ENCODE measurements at regions not wholly inside any gene's neighbourhood (a gene's known extent, or its start where the extent isn't known, plus 50 kb on each side); places are given as distances from the start of the nearest gene placed in this dataset.
"Not testable (repeated sequence)": the region's sequence is repeated elsewhere in the genome, so short reads cannot be mapped to it uniquely, and the experiment has no call there.

- Histone ChIP-seq H3K27ac (ENCODE audit: low read depth, low read length) (no peak overlapping the region), H3K4me3 (ENCODE audit: low read length) (no peak overlapping the region), H3K36me3 (ENCODE audit: control insufficient read depth, insufficient read depth, low read length) (no peaks in the 10 kb centered on the region), H3K9me3 (ENCODE audit: control insufficient read depth, low read length) (no peaks in the 10 kb centered on the region), H3K9ac (ENCODE audit: extremely low read depth, low read length, poor library complexity, severe bottlenecking) (no peak overlapping the region), H3K27me3 (ENCODE audit: control insufficient read depth, insufficient read depth, low read length, poor library complexity, severe bottlenecking) (no peaks in the 10 kb centered on the region), H3K4me1 (ENCODE audit: control insufficient read depth, insufficient read depth, low read length) (no peaks in the 10 kb centered on the region)
- H3K27me3 Mint-ChIP-seq (ENCODE audit: insufficient read depth): peaks cover 10% of the 10 kb centered on the region
- no peak for TF ChIP-seq CTCF (conservative IDR thresholded peaks at IDR 0.05)
- H3K4me1 Mint-ChIP-seq: peaks cover 3% of the 10 kb centered on the region
- no peaks in the 10 kb centered on the region for H3K36me3 Mint-ChIP-seq (ENCODE audit: low read depth)
- WGBS, 2 experiments (ENCODE audit: insufficient coverage in 1 of 2, insufficient read length in 1 of 2): 90 to 100% methylated on average over 1 to 2 of the region's 2 CpGs
- DNase-seq: no peak
- H3K9me3 Mint-ChIP-seq: peaks cover 1% of the 10 kb centered on the region
- H3K27ac Mint-ChIP-seq: no peak overlapping the region
- H3K4me3 Mint-ChIP-seq: no peak overlapping the region
These were observed 68.3 kb upstream of the ABCD3 start for GRCh38 chr1:94349853-94350252.

- not testable (repeated sequence) for H3K27ac Mint-ChIP-seq; H3K36me3 Mint-ChIP-seq (ENCODE audit: low read depth); H3K4me3 Mint-ChIP-seq; H3K27ac ChIP-seq (ENCODE audit: low read depth, low read length); DNase-seq; H3K27me3 ChIP-seq (ENCODE audit: control insufficient read depth, insufficient read depth, low read length, poor library complexity, severe bottlenecking); H3K36me3 ChIP-seq (ENCODE audit: control insufficient read depth, insufficient read depth, low read length); H3K9me3 Mint-ChIP-seq; H3K4me3 ChIP-seq (ENCODE audit: low read length); H3K9ac ChIP-seq (ENCODE audit: extremely low read depth, low read length, poor library complexity, severe bottlenecking); H3K9me3 ChIP-seq (ENCODE audit: control insufficient read depth, low read length); H3K4me1 ChIP-seq (ENCODE audit: control insufficient read depth, insufficient read depth, low read length); H3K4me1 Mint-ChIP-seq
- H3K27me3 Mint-ChIP-seq (ENCODE audit: insufficient read depth): peaks cover 10% of the 10 kb centered on the region
- 93% methylated on average over 2 of the region's 2 CpGs; no CpG with 5 or more reads in 1 of the 2 experiments for WGBS, 2 experiments (ENCODE audit: insufficient coverage in 1 of 2, insufficient read length in 1 of 2)
These were observed 69.8 kb upstream of the ABCD3 start for GRCh38 chr1:94348386-94348785.

GRCh38 chr1:94345148-94345721 lies 73.0 kb upstream of the ABCD3 start:
- 80 to 96% methylated on average over 1 to 4 of the region's 4 CpGs for WGBS, 2 experiments (ENCODE audit: insufficient coverage in 1 of 2, insufficient read length in 1 of 2)
- no peak for DNase-seq
- Histone ChIP-seq H3K27ac (ENCODE audit: low read depth, low read length) (no peak overlapping the region), H3K9ac (ENCODE audit: extremely low read depth, low read length, poor library complexity, severe bottlenecking) (no peak overlapping the region), H3K4me1 (ENCODE audit: control insufficient read depth, insufficient read depth, low read length) (peaks cover 5% of the 10 kb centered on the region), H3K4me3 (ENCODE audit: low read length) (no peak overlapping the region), H3K9me3 (ENCODE audit: control insufficient read depth, low read length) (no peaks in the 10 kb centered on the region), H3K27me3 (ENCODE audit: control insufficient read depth, insufficient read depth, low read length, poor library complexity, severe bottlenecking) (no peaks in the 10 kb centered on the region), H3K36me3 (ENCODE audit: control insufficient read depth, insufficient read depth, low read length) (no peaks in the 10 kb centered on the region)
- no peaks in the 10 kb centered on the region for H3K36me3 Mint-ChIP-seq (ENCODE audit: low read depth)
- peaks cover 9% of the 10 kb centered on the region for H3K9me3 Mint-ChIP-seq
- TF ChIP-seq CTCF (conservative IDR thresholded peaks at IDR 0.05): no peak
- peaks cover 24% of the 10 kb centered on the region for H3K4me1 Mint-ChIP-seq
- no peak overlapping the region for H3K27ac Mint-ChIP-seq
- peaks cover 3% of the 10 kb centered on the region for H3K27me3 Mint-ChIP-seq (ENCODE audit: insufficient read depth)
- H3K4me3 Mint-ChIP-seq: no peak overlapping the region

- no peak for DNase-seq
- H3K9me3 ChIP-seq (ENCODE audit: control insufficient read depth, low read length): no peaks in the 10 kb centered on the region
- H3K4me3 ChIP-seq (ENCODE audit: low read length): no peak overlapping the region
- peaks cover 5% of the 10 kb centered on the region for H3K4me1 ChIP-seq (ENCODE audit: control insufficient read depth, insufficient read depth, low read length)
- peaks cover 18% of the 10 kb centered on the region for H3K9me3 Mint-ChIP-seq
- H3K27me3 Mint-ChIP-seq (ENCODE audit: insufficient read depth): no peaks in the 10 kb centered on the region
- no peaks in the 10 kb centered on the region for H3K36me3 Mint-ChIP-seq (ENCODE audit: low read depth)
- TF ChIP-seq CTCF (conservative IDR thresholded peaks at IDR 0.05): no peak
- no peaks in the 10 kb centered on the region for H3K36me3 ChIP-seq (ENCODE audit: control insufficient read depth, insufficient read depth, low read length)
- H3K4me1 Mint-ChIP-seq: peaks cover 24% of the 10 kb centered on the region
- no peak overlapping the region for H3K9ac ChIP-seq (ENCODE audit: extremely low read depth, low read length, poor library complexity, severe bottlenecking)
- 17 to 59% methylated on average over 1 to 3 of the region's 3 CpGs for WGBS, 2 experiments (ENCODE audit: insufficient coverage in 1 of 2, insufficient read length in 1 of 2)
- H3K27ac ChIP-seq (ENCODE audit: low read depth, low read length): no peak overlapping the region
- H3K27ac Mint-ChIP-seq: no peak overlapping the region
- H3K27me3 ChIP-seq (ENCODE audit: control insufficient read depth, insufficient read depth, low read length, poor library complexity, severe bottlenecking): no peaks in the 10 kb centered on the region
- no peak overlapping the region for H3K4me3 Mint-ChIP-seq
These were observed 75.8 kb upstream of the ABCD3 start for GRCh38 chr1:94342416-94342815.

Data from endodermal cell (in vitro differentiated cells).